CD4-positive, alpha-beta memory T cell (primary cell): ENCODE measurements at regions not wholly inside any gene's neighbourhood (a gene's known extent, or its start where the extent isn't known, plus 50 kb on each side); places are given as distances from the start of the nearest gene placed in this dataset.

ENCODE experiments used
- CTCF ChIA-PET: fragments of 350-600 bp; sonication (Branson Sonifier 250); formaldehyde crosslinking; loops from one replicate; lab custom pipeline; 2021; ENCODE audit warnings: inconsistent platforms; ENCODE audit not compliant: partially characterized antibody; lab: Charles Lee
- POLR2A ChIA-PET: fragments of 350-600 bp; sonication (Branson Sonifier 250); formaldehyde crosslinking; loops from one replicate; lab custom pipeline; 2021; ENCODE audit not compliant: partially characterized antibody; lab: Charles Lee
- DNase-seq, 5 donors: peaks; one replicate each; pipeline versions ENCODE4 v3.0.0 to v3.0.0-alpha.2; 2020 to 2022; ENCODE audit warnings: mixed read lengths in 1 of 5
- H3K27ac ChIP-seq: one replicate; pipeline ENCODE4 v1.7.0; 2013; ENCODE audit warnings: low read depth, low read length
- H3K27me3 ChIP-seq: 2 replicates; pipeline ENCODE4 v1.7.0; 2013; ENCODE audit warnings: mild to moderate bottlenecking, low read length, moderate library complexity; ENCODE audit not compliant: insufficient read depth
- H3K36me3 ChIP-seq: 2 replicates; pipeline ENCODE4 v1.7.0; 2013; ENCODE audit warnings: mild to moderate bottlenecking, low read length, moderate library complexity; ENCODE audit not compliant: insufficient read depth
- H3K4me1 ChIP-seq: 2 replicates; pipeline ENCODE4 v1.7.0; 2013; ENCODE audit warnings: mild to moderate bottlenecking, low read length, moderate library complexity; ENCODE audit not compliant: insufficient read depth
- H3K4me3 ChIP-seq, 2 donors: one replicate each; pipeline ENCODE4 v1.7.0; 2013; ENCODE audit warnings: low read length in 2 of 2, mild to moderate bottlenecking in 1 of 2
- H3K9me3 ChIP-seq, 2 donors: one replicate each; pipeline ENCODE4 v1.7.0; 2013; ENCODE audit warnings: low read length in 2 of 2, control low read depth in 1 of 2; ENCODE audit not compliant: control insufficient read depth in 1 of 2
- H3K27ac Mint-ChIP-seq, 7 donors: one replicate each; pipeline ENCODE4 v1.8.0; 2020 to 2021; ENCODE audit warnings: mixed read lengths in 7 of 7, mild to moderate bottlenecking in 6 of 7, inconsistent platforms in 3 of 7, moderate library complexity in 3 of 7
- H3K27me3 Mint-ChIP-seq, 2 donors: one replicate each; pipeline ENCODE4 v1.8.0; 2020 to 2021; ENCODE audit warnings: mixed read lengths in 2 of 2
- H3K36me3 Mint-ChIP-seq, 2 donors: one replicate each; pipeline ENCODE4 v1.8.0; 2020 to 2021; ENCODE audit warnings: mixed read lengths in 2 of 2, inconsistent platforms in 1 of 2, mild to moderate bottlenecking in 1 of 2
- H3K4me1 Mint-ChIP-seq, 4 donors: one replicate each; pipeline ENCODE4 v1.8.0; 2020 to 2021; ENCODE audit warnings: mixed read lengths in 4 of 4, mild to moderate bottlenecking in 1 of 4
- H3K4me3 Mint-ChIP-seq, 8 donors: one replicate each; pipeline ENCODE4 v1.8.0; 2020 to 2021; ENCODE audit warnings: mixed read lengths in 8 of 8, mild to moderate bottlenecking in 7 of 8, moderate library complexity in 6 of 8, inconsistent platforms in 3 of 8
- H3K9me3 Mint-ChIP-seq, 8 donors: one replicate each; pipeline ENCODE4 v1.8.0; 2020 to 2021; ENCODE audit warnings: mixed read lengths in 8 of 8, mild to moderate bottlenecking in 5 of 8, inconsistent platforms in 3 of 8, moderate library complexity in 1 of 8
- intact Hi-C: fragments of 100-400 bp; cut with micrococcal nuclease; formaldehyde crosslinking; loops from one replicate; pipeline ENCODE4 v1.15.1; 2023

DNA sequence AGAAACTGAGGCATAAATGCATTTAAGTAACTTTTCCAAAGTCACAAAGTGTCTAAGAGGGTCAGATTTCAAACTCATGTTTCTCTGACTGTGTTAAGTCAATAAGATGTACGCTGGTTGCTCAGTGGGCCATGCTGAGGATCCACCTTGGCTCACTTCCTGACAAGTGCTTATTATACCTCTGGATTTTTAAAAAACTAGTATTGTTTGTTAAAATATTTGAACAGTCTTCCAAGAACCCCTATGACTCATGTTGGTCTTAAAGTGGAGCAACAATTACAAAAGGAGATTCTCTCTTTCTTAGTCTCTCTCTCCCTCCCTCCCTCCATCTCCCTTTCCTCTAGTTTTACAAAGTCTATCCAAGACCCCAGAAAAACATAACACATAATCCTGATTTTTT, 1050.2 kb downstream of the AGBL1 start:
- H3K9me3 ChIP-seq, result no peaks in the 10 kb centered on the region
- H3K27ac ChIP-seq, result no peak overlapping the region
- no peak for DNase-seq
- CTCF ChIA-PET, result no interaction called here
- POLR2A ChIA-PET, result no interaction called here
- H3K36me3 ChIP-seq, result no peaks in the 10 kb centered on the region
- Mint-ChIP-seq H3K4me1 (no peaks in the 10 kb centered on the region), H3K27ac (no peak overlapping the region), H3K9me3 (peaks cover 0 to 4% (median 2%) of the 10 kb centered on the region in 8 donors), H3K36me3 (no peaks in the 10 kb centered on the region), H3K27me3 (peaks cover 2 to 5% of the 10 kb centered on the region in 2 donors), H3K4me3 (no peak overlapping the region)
- no peaks in the 10 kb centered on the region for H3K27me3 ChIP-seq
- intact Hi-C loops, result no loop called here
- no peaks in the 10 kb centered on the region for H3K4me1 ChIP-seq
- no peak overlapping the region for H3K4me3 ChIP-seq

DNA sequence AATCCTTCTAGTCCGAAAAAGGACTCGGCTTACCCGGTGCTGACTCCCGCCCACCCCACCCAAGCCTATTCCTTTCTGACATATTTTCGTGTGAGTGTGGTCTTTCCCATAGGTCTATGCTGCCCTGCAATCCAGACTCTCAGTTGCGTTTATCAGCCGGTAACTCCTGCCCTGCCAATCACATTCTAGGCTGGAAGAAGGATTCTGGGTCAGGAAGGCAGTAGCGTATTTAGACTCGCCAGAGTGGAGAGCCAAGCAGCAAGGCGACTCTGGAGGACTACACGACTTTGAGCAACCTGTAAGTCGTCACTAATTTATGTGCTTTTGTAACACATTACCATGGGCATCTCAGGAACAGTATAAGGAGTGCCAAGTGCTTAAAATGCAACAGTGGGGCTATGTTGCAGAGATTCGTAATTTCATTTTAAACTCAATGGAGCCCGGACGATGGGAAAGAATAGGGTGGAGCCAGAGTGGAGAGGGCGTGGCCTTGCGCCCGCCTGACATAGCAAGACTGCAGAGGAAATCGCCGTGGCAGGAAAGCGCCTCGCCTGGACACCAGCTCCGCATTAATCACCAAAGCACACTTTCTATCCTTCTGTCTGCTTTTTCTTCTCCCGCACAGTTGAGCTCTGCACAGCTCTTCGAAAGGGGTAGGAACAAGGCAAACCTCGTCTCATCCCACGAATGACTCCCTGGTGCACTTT, 1044.2 kb downstream of the AGBL1 start:
- no peaks in the 10 kb centered on the region for H3K27me3 ChIP-seq
- ChIA-PET POLR2A (no interaction called here), CTCF (no interaction called here)
- peaks cover 0 to 2% of the 10 kb centered on the region in 2 donors for H3K27me3 Mint-ChIP-seq
- intact Hi-C loops, result no loop called here
- DNase-seq, result no peak
- H3K4me1 Mint-ChIP-seq, result no peaks in the 10 kb centered on the region
- no peaks in the 10 kb centered on the region for H3K4me1 ChIP-seq
- H3K27ac Mint-ChIP-seq, result no peak overlapping the region
- no peak overlapping the region for H3K27ac ChIP-seq
- no peak overlapping the region for H3K4me3 ChIP-seq
- H3K36me3 ChIP-seq, result no peaks in the 10 kb centered on the region
- no peaks in the 10 kb centered on the region for H3K36me3 Mint-ChIP-seq
- H3K9me3 Mint-ChIP-seq, result peaks cover 0 to 4% (median under 1%) of the 10 kb centered on the region in 8 donors
- H3K9me3 ChIP-seq, result no peaks in the 10 kb centered on the region
- H3K4me3 Mint-ChIP-seq, result no peak overlapping the region

DNA sequence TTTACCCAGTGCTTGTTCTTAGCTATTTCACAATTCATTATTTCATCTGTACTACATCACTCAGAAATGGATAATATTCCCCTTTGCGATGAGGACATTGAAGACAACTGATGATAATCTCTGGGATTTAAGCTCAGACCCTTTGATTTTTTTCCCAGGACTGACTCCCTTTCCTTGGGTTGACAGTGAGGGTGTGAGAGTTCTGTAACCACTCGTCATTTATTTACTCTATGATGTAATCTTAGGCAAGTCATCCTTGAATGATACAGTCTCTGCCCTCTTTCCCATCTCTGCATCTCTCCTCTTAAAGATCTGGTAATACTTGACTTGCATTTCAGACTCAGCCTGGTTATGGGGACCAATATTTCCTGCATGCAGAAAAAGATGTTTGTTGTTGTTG, 1041.7 kb downstream of the AGBL1 start:
- Histone ChIP-seq H3K36me3 (no peaks in the 10 kb centered on the region), H3K27me3 (no peaks in the 10 kb centered on the region), H3K27ac (no peak overlapping the region), H3K9me3 (no peaks in the 10 kb centered on the region), H3K4me3 (no peak overlapping the region), H3K4me1 (no peaks in the 10 kb centered on the region)
- Mint-ChIP-seq H3K4me1 (no peaks in the 10 kb centered on the region), H3K9me3 (peaks cover 0 to 8% (median under 1%) of the 10 kb centered on the region in 8 donors), H3K27ac (no peak overlapping the region), H3K4me3 (no peak overlapping the region), H3K36me3 (no peaks in the 10 kb centered on the region), H3K27me3 (no peaks in the 10 kb centered on the region)
- ChIA-PET POLR2A (no interaction called here), CTCF (no interaction called here)
- intact Hi-C loops, result no loop called here
- no peak for DNase-seq

DNA sequence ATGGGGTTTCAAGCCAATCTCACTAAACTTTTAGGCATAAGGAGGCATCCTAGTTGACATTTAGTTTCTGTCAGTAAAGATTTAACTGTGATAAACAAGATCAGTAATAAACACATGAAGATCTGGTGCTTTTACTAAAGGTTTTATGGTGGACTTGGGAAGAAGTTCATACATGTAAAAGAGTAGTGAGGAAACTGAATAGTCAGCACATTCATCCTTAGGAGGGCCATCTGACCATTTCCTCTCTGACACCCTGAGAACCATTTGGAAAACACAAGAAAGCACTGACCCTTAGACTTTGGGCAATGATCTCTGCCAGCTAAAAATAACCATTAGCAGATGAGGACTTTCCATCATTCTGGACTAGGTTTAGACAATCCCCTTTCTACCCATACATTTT, 1040.9 kb downstream of the AGBL1 start:
- POLR2A ChIA-PET, result no interaction called here
- H3K36me3 Mint-ChIP-seq, result no peaks in the 10 kb centered on the region
- no peak overlapping the region for H3K27ac Mint-ChIP-seq
- H3K4me3 Mint-ChIP-seq, result no peak overlapping the region
- no peaks in the 10 kb centered on the region for H3K4me1 ChIP-seq
- H3K4me1 Mint-ChIP-seq, result no peaks in the 10 kb centered on the region
- no peaks in the 10 kb centered on the region for H3K27me3 ChIP-seq
- no peaks in the 10 kb centered on the region for H3K36me3 ChIP-seq
- H3K27me3 Mint-ChIP-seq, result no peaks in the 10 kb centered on the region
- intact Hi-C loops, result no loop called here
- no peak for DNase-seq
- no peak overlapping the region for H3K27ac ChIP-seq
- CTCF ChIA-PET, result no interaction called here
- peaks cover 0 to 4% (median under 1%) of the 10 kb centered on the region in 8 donors for H3K9me3 Mint-ChIP-seq
- no peaks in the 10 kb centered on the region for H3K9me3 ChIP-seq
- no peak overlapping the region for H3K4me3 ChIP-seq

DNA sequence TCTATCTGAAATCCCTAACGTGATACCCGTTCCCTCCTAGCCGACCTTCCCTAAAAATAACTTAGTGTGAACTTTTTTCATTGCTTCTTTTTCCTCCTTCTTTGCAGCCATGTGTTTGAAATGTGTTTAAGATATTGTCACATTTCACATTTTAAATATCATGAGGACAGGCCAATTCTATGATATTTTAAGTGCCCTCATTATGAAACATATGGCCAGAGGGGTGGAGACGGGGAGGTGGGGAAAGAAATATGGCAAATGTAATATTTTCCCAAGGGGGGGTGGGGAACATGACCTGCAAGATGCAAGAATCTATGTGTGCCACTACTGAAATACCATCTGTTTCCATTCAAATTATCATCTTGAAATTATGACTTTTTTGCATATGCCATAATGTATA, 1039.2 kb downstream of the AGBL1 start:
- no peaks in the 10 kb centered on the region for H3K27me3 ChIP-seq
- H3K4me1 ChIP-seq, result no peaks in the 10 kb centered on the region
- intact Hi-C loops, result no loop called here
- POLR2A ChIA-PET, result no interaction called here
- Mint-ChIP-seq H3K27me3 (no peaks in the 10 kb centered on the region), H3K9me3 (peaks cover 0 to 4% (median under 1%) of the 10 kb centered on the region in 8 donors), H3K27ac (no peak overlapping the region), H3K4me1 (no peaks in the 10 kb centered on the region), H3K36me3 (no peaks in the 10 kb centered on the region), H3K4me3 (no peak overlapping the region)
- no peaks in the 10 kb centered on the region for H3K9me3 ChIP-seq
- DNase-seq, result no peak
- H3K36me3 ChIP-seq, result no peaks in the 10 kb centered on the region
- no peak overlapping the region for H3K4me3 ChIP-seq
- H3K27ac ChIP-seq, result no peak overlapping the region
- CTCF ChIA-PET, result no interaction called here

DNA sequence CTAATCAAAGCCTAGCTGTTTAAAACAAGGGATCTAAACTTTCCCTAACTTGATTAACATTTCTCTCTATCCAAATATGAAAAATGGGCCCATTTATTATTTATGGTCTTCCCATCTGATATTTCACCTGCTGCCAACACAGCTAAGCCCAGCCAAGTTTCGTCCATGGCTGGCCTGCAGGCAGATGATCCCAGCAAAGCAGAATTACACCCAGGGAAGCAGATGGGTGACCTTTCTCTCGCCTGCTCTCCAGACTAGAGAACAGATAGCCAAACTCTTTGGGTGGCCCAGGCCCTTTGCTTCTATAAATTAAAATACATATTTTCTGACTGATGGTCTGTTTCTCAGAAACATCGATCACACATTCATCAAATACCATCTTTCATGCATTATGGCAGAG, 1038.8 kb downstream of the AGBL1 start:
- ChIA-PET CTCF (no interaction called here), POLR2A (no interaction called here)
- no peak for DNase-seq
- Histone ChIP-seq H3K27me3 (no peaks in the 10 kb centered on the region), H3K36me3 (no peaks in the 10 kb centered on the region), H3K4me3 (no peak overlapping the region), H3K9me3 (no peaks in the 10 kb centered on the region), H3K4me1 (no peaks in the 10 kb centered on the region), H3K27ac (no peak overlapping the region)
- Mint-ChIP-seq H3K27me3 (no peaks in the 10 kb centered on the region), H3K9me3 (peaks cover 0 to 4% (median under 1%) of the 10 kb centered on the region in 8 donors), H3K4me3 (no peak overlapping the region), H3K27ac (no peak overlapping the region), H3K4me1 (no peaks in the 10 kb centered on the region), H3K36me3 (no peaks in the 10 kb centered on the region)
- intact Hi-C loops, result no loop called here

DNA sequence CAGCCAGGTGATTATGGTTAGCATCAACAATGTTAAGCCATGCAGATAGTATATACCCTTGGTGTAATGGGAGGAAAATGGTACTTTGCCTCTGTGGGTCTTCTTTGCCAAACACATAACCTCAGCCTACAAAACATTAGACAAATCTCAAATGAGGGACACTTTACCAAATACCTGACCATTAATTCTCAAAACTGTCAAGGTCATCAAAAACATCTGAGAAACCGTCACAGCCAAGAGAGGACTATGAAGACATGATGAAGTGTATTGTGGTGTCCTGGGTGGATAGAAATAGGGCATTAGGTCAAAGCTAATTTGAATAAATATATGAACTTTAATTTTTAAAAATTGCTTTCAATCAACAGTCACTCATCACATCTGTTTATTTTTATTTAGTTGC, 1036.1 kb downstream of the AGBL1 start:
- intact Hi-C loops, result no loop called here
- Mint-ChIP-seq H3K27ac (no peak overlapping the region), H3K36me3 (no peaks in the 10 kb centered on the region), H3K4me1 (no peaks in the 10 kb centered on the region), H3K27me3 (no peaks in the 10 kb centered on the region), H3K4me3 (no peak overlapping the region), H3K9me3 (peaks cover 0 to 4% (median 0%) of the 10 kb centered on the region in 8 donors)
- H3K27me3 ChIP-seq, result no peaks in the 10 kb centered on the region
- no peak overlapping the region for H3K4me3 ChIP-seq
- H3K36me3 ChIP-seq, result no peaks in the 10 kb centered on the region
- H3K27ac ChIP-seq, result no peak overlapping the region
- ChIA-PET POLR2A (no interaction called here), CTCF (no interaction called here)
- no peaks in the 10 kb centered on the region for H3K9me3 ChIP-seq
- no peaks in the 10 kb centered on the region for H3K4me1 ChIP-seq
- no peak for DNase-seq
